IPS-NIHi11 (cell line): ENCODE measurements at regions not wholly inside any gene's neighbourhood (a gene's known extent, or its start where the extent isn't known, plus 50 kb on each side); places are given as distances from the start of the nearest gene placed in this dataset.
"Not testable (repeated sequence)": the region's sequence is repeated elsewhere in the genome, so short reads cannot be mapped to it uniquely, and the experiment has no call there.

Experiments used
- DNase-seq: peaks from one replicate; pipeline ENCODE4 v3.0.0; 2012; ENCODE audit warnings: mixed read lengths, low spot score

DNA sequence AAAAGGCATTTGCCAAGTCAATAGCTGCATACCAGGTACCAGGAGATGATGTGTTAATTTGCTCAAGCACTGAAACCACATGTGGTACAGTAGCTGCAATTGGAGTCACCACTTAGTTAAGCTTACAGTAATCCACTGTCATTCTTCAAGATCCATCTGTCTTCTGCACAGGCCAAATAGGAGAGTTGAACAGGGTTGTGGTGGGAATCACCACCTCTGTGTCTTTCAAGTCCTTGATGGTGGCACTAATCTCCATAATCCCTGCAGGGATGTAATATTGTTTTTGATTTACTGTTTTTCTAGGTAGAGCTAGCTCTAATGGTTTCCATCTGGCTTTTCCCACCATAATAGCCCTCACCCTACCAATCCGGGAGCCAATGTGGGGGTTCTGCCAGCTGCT, 91.9 kb downstream of the FCRL5 start:
- DNase-seq: no peak

DNA sequence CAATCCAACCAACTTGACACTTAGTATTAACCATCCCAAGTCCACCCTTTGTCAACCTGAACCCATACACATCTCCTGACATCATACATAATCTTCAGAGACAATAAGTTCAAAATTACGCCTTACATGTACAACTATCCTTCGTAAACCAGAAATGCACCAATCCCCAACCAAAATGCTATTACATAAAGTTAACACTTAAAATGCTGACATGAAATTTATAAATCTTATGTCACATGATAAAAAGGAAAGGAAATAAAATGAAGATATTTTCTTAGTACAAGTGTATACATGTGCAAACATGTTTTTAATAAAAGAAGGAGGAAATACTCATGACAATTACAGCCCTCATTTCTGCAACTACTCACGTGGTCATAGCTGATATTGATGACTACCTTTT, 95.0 kb downstream of the FCRL5 start:
- no peak for DNase-seq

DNA sequence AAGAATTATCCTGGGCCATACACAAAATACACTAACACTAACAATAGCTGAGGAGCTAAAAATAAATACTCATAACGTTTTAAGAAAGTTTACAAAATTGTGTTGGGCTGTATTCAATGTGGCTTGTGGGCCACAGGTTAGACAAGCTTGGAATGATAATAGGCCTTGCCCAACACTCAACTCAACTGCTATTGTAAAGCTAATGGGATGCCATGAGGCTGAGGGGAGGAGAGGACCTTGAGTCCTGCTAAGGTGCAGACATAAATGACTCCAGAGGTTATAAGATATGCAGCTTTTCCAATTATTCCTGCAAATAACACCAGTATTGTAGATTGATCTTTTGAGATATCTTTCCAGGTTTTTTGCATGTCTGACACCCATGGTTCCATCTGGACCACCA, 97.0 kb downstream of the FCRL5 start:
- DNase-seq: no peak

DNA sequence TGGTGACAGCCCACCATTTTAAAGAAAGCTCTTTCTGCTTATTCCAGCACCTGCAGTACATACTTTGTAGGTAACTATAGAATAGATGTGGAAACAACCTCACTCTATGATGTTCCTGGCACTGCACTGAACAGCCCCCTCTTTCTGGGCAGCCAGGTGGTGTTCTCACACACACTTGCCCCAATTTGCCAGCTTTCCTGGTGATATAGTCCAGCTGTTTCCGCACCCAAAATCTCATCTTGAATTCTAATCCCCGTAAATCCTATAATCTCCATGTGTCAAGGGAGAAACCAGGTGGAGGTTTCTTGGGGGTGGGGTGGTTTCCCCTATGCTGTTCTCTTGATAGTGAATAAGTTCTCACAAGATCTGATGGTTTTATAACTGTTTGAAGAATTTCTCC, 102.2 kb downstream of the FCRL5 start:
- DNase-seq: no peak

DNA sequence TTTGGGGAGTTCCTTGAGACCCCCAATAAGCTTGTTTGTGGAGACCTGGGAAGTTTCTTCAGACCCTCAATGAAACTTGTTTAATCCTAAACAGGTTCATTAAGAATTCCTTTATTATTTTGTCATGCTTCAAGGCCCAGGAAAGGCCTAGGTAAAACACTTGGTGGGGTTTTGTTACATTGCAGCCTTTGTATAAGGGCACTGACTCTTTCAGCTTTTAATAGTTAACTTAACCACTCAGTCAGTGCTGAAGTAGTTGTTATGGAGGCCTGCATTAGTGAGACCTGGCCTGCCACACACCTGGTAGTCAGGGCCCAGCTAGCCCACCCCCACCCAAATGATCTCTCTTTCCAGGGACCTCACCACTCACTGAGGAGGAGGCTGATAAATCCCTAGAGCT, 103.7 kb downstream of the FCRL5 start:
- DNase-seq: no peak

DNA sequence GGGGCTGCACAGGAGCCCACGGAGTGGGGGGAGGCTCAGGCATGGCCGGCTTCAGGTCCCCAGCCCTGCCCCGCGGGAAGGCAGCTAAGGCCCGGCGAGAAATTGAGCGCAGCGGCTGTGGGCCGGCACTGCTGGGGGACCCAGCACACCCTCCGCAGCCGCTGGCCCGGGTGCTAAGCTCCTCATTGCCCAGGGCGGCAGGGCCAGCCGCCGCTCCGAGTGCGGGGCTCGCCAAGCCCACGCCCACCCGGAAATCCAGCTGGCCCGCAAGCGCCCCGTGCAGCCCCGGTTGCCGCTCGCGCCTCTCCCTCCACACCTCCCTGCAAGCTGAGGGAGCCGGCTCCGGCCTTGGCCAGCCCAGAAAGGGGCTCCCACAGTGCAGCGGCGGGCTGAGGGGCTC, 106.0 kb downstream of the FCRL5 start:
- DNase-seq: not testable (repeated sequence)

DNA sequence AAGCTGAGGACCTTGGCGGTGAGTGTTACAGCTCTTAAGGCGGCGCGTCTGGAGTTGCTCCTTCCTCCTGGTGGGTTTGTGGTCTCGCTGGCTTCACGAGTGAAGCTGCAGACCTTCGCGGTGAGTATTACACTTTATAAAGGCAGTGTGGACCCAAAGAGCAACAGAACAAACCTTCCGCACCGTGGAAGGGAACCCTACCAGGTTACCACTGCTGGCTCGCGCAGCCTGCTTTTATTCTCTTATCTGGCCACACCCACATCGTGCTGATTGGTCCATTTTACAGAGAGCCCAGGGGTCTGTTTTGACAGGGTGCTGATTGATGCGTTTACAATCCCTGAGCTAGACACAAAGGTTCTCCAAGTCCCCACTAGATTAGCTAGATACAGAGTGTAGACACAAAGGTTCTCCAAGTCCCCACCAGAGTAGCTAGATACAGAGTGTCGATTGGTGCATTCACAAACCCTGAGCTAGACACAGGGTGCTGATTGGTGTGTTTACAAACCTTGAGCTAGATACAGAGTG, 106.6 kb downstream of the FCRL5 start:
- not testable (repeated sequence) for DNase-seq

DNA sequence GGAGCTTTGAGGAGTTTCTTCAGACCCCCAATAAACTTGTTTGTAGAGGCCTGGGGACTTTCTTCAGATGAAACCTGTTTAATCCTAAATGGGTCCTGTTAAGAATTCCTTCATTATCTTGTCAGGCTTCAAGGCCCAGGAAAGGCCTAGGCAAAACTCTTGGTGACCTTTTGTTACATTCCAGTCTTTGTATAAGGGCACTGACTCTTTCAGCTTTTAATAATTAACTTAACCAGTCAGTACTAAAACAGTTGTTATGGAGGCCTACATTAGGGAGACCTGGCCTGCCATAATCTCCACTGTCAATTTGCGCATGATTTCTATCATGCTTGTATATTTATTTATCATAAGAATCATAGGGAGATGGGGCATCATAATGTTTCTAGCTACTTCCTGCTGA, 110.2 kb downstream of the FCRL5 start:
- DNase-seq: no peak

DNA sequence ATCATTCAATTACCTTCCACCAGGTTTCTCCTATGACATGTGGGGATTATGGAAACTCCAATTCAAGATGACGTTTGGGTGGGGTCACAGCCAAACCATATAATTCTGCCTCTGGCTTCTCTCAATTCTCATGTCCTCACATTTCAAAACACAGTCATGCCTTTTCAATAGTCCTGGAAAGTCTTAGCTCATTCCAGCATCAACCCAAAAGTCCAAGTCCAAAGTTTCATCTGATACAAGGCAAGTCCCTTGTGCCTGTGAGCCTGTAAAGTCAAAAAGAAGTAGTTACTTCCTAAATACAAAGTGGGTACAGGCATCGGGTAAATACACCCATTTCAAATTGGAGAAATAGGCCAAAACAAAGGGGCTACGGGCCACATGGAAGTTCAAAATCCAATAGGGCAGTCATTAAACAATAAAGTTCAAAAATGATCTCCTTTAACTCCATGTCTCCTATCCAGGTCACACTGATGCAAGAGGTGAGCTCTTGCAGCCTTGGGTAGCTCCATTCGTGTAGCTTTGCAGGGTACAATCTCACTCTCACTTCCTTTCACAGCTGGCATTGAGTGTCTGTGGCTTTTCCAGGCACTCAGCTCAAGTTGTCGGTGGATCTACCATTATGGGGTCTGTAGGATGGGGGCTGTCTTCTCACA, 112.9 kb downstream of the FCRL5 start:
- DNase-seq: no peak

DNA sequence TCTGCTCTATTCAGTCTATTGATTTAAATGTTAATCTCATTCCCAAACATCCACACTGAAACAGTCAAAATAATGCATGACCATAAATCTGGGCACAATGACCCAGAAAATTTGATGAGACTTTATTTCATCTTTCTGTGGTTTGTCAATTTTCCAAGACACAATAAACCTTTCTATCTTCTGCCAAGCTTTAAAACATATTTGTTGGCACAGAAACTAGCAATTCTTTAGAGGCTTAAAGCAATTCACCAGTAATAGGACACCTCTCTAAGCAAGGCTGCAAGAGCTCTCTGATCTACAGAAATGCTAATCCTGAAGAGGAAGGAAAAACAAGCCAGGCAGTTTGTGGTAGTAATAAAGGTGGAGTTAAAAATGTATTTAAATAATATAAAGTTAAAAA, 113.7 kb downstream of the FCRL5 start:
- DNase-seq: no peak

DNA sequence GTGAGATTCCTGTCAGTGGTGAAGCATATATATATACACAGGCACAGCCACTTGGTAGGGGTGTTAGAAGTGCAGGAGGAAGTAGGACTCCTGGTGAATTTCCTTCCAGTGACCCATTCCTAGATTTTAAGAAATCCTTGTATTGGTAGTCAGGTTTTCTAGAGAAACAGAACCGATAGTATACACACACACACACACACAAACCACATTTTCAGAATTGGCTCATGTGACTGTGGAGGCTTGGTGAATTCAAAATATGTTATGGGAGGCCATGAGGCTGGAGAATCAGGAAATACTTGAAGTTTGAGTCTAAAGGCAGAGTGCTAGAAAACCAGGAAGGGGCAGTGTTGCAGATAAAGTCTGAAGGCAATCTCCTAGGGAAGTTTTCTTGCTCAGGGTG, 114.2 kb downstream of the FCRL5 start:
- DNase-seq: no peak

DNA sequence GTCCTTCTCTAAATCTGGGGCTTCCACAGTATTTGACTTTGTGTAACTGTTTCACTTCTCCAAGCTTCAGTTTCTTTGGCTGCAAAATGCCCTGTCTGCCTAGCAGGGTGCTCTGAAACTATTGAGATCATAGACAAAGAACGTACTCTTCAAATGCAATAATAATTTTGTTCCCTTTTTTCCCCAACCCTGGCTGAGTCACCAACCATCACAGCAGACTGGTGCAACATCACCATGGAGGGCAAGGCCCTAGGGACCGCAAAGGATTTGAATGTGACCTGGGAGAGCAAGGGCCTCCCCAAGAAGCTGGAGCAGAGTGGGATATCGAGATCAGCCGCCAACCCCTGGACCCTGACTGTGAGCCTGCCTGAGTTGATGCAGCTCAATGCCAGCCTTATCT, 115.0 kb downstream of the FCRL5 start:
- no peak for DNase-seq

DNA sequence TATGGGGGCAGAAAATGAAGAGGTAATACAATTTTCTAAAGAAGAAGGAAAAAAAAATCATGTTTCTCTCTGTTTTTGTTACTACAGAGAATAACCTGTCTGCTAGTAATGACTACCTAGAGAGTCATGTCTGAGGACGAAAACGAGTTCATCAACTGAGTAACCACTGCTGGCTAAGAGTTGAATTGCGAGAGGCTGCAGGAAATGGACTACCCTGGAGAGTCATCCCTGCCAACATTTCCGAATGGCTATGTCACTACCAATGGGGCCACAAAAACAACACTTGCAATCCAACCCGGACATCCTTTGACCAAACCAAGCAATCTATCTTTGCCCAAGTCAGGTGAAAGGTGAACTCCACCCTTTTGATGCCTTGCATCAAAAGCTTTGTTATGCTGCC, 120.6 kb downstream of the FCRL5 start:
- no peak for DNase-seq

DNA sequence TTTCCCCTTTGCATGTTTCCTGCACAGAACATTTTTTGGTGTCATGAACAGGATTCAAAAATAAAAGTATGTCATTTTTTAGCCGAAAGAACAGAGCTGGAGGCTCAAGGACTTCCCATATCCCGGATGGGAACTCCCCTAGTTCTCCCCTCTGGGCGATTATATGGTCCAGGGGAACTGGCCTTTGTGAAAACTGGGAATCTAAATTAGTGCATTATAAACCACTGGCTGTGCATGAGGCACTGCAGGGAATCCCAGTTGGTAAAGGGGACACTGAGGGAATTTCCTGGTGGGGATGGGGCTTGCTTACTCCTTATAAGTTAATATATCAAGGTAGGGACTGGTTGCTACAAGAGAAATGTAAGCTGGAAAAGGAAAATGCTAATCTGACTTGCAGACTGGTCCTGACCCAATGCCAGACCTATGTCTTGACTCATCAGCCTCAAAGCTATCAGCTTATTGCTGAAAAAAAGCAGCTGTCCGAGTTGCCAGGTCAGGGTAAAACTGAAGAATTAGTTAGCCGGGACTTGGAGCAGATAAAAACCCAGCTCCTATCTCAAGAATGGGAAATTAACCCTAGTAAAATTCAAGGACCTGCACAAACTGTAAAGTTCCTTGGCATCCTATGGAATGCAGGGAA, 122.6 kb downstream of the FCRL5 start:
- DNase-seq: no peak

DNA sequence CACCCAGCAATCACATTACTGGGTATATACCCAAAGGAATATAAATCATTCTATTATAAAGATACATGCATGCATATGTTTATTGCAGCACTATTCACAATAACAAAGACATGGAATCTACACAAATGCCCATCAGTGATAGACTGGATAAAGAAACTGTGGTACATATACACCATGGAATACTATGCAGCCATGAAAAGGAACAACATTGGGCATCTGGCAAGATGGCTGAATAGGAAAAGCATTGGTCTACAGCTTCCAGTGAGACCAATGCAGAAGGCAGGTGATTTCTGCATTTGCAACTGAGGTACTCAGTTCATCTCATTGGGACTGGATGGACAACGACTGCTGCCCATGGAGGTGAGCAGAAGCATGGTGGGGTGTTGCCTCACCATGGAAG, 128.6 kb downstream of the FCRL5 start:
- not testable (repeated sequence) for DNase-seq

DNA sequence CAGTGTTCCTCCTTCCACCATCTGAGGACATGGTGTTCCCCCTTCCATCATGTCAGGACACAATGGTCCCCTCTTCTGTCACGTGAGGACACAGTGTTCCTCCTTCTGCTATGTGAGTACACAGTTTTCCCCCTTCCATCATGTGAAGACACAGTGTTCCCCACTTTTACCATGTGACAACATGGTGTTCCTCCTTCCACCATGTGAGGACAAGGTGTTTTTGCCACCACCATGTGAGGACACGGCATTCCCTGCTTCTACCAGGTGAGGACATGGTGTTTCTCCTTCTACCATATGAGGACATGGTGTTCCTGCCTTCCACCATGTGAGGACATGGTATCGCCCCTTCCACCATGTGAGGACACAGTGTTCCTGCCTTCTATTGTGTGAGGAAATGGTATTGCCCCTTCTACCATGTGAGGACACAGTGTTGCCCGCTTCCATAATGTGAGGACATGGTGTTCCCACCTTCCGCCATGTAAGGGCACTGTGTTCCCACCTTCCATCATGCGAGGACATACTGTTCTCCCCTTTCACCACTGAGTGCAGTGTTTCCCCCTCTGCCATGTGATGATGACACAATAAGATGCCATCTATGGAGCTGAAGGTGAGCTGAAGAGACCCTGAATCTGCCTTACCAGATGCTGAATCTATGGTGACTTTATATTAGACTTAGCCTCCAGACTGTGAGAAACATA, 132.3 kb downstream of the FCRL5 start:
- DNase-seq: no peak

DNA sequence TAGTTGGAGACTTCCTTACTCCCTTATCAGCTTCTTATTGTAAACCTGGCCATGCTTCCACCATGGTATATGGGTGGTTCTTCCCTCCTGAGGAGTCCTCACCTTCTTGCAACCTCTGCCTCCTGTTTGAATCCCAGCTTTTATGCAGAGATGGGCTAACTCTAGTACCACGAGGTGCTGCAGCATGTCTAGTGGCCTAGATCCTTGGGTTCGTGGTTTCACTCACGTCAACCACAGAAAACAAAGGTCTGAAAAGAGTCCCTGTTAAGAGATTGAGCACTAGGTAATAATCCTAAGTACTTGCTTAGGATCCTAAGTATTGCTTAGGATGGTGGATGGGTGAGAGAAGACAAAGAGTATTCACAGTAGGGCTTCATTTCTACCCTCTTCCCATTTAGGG, 133.7 kb downstream of the FCRL5 start:
- no peak for DNase-seq

DNA sequence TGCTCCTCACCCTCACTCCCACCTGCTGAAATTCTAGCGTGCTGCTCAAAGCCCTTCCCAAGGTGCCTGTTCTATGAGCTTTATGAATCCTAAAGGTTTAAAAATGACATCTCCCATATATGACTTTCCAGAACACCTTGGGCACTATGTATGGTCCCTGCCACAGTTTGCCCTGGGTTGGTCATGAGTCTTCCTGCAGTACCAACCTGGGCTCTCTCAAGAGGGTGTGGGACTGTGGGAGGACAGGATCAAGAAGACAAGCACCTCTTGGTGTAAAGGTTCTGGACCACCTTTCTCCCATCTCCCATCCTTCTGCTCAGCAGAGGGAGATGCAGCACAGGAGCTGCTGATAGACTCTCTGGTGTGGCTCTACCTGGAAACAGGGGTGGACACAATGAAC, 134.1 kb downstream of the FCRL5 start:
- DNase-seq: no peak

DNA sequence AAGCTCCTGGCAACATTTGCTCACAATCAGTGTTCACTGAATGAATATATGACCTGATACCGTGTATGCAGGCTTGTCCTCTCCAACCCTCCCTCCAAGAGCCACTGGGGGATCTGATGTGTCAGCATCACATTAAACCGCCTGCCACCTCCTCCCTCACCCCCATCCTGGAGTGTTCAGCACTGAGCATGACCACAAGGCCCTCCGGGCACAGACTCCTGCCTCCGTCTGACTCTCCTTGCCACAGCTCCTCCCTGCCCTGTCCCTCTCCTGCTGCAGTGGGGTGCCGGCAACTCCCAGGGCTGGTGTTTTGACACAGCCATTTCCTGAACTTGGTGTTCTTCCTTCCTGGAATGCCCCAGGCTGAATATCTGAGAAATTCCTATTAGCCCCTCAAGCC, 136.7 kb downstream of the FCRL5 start:
- DNase-seq: no peak

DNA sequence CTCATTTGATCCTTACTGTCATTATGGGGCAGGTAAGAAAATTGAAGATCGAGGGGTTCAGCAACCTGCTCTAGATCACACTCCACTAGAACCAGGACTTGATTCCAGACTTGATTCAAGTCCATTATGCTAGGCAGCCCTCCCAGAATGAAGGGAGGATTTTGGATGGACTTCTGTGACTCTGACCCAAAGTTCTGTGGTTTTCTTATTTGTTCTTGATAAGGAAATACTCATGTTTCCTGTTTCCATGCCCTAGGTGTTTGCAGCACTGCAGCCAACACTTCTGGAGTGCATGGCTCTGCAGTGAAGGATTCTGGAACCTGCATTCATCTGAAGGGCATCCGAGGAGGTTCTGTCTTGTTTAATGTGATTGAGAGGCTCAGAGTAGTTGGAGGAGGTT, 140.0 kb downstream of the FCRL5 start:
- no peak for DNase-seq

DNA sequence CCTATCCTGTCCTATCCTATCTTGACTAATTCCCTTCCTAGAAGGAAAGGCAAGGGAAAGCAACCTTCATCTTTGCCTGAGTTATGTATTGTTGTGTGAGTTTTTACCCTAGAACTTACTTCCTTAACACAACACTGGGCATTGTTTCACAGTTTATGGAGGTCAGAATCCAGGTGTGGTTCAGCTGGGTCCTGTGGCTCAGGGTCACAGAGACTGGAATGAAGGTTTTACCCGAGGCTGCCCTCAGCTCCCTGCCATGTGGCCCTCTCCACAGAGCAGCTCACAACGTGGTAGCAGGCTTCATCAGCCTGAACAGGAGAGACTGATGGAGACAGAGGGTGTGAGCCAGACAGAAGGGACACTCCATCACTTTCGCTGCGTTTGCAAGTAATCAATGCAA, 140.5 kb downstream of the FCRL5 start:
- DNase-seq: no peak

DNA sequence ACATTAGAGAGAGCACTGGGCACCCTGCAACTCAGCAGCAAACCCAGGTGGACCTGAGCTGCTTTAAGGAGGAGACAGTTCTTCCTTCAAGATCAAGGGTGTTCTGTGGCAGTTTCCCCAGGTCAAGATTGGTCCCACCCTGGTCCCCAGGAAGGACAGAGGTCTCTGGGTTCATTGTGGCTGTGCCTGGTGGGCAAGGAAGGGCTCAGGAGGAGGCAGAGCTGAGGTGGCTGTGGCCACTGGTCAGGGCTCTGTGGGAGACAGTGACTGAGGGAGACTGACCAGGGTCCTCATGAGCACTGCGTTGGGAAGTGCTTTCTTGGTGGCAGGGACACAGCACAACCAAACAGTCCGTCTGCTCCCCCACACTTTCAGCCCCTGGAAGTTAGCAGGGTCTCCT, 141.3 kb downstream of the FCRL5 start:
- no peak for DNase-seq

DNA sequence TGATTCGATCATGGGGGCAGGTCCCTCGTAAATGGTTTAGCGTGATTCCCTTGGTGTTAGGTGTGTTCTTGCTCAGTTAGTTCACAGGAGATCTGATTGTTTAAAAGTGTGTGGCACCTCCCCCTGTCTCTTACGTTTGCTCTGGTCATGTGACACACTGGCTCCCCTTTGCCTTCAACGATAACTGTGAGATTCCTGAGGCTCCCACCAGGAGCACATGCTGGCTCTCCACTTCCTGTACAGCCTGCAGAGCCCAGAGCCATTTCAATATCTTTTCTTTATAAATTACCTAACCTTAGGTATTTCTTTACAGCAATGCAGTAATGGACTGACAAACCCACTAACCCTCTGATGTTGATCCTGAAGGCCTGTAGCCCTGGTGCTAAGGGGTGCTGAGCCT, 141.9 kb downstream of the FCRL5 start:
- DNase-seq: no peak
